ENCODE measurements at regions not wholly inside any gene's neighbourhood (a gene's known extent, or its start where the extent isn't known, plus 50 kb on each side); places are given as distances from the start of the nearest gene placed in this dataset.

DNA sequence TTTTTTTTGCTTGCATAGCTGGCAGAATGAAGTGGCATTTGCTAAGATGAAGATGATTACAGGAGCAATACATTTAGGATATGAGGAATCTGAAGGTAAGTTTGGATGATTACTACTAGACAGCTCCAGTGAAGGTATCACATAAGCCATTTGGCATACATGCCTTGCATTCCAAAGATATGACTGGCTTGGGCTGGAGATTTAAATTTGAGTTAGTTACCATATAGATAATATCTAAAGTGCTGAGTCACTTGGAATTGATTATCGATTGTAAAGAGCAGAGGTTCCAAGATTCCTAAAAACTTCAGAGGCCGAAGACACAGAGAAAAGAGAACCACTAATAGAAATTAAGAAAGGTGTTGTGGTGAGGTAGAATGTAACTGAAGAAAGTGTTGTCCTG is 1026.4 kb downstream of the DSC3 start (continued):
- TF ChIP-seq, protein P1, sequence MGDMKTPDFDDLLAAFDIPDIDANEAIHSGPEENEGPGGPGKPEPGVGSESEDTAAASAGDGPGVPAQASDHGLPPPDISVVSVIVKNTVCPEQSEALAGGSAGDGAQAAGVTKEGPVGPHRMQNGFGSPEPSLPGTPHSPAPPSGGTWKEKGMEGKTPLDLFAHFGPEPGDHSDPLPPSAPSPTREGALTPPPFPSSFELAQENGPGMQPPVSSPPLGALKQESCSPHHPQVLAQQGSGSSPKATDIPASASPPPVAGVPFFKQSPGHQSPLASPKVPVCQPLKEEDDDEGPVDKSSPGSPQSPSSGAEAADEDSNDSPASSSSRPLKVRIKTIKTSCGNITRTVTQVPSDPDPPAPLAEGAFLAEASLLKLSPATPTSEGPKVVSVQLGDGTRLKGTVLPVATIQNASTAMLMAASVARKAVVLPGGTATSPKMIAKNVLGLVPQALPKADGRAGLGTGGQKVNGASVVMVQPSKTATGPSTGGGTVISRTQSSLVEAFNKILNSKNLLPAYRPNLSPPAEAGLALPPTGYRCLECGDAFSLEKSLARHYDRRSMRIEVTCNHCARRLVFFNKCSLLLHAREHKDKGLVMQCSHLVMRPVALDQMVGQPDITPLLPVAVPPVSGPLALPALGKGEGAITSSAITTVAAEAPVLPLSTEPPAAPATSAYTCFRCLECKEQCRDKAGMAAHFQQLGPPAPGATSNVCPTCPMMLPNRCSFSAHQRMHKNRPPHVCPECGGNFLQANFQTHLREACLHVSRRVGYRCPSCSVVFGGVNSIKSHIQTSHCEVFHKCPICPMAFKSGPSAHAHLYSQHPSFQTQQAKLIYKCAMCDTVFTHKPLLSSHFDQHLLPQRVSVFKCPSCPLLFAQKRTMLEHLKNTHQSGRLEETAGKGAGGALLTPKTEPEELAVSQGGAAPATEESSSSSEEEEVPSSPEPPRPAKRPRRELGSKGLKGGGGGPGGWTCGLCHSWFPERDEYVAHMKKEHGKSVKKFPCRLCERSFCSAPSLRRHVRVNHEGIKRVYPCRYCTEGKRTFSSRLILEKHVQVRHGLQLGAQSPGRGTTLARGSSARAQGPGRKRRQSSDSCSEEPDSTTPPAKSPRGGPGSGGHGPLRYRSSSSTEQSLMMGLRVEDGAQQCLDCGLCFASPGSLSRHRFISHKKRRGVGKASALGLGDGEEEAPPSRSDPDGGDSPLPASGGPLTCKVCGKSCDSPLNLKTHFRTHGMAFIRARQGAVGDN (IDR thresholded peaks at IDR 0.05) = no peak

DNA sequence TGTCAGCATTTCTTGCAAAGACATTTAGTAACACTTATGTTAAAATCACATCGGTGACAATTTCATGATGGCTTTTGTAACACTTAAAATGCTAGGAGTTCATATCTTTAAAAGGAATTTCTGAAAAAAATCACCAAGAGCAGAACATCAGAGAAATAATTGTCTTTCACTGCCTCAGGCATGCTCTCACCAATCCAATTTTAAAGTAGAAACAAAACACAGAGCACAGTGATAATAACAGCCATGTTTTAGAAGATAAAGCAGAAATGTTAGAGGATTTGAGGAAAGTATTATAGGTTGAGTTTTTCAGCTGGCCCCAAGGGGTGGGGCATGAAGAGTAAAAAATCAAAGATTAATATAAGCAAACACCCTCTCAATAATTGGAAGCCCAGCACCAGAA is 1037.6 kb downstream of the DSC3 start:
- in situ Hi-C loops (cut with MboI) (no loop called here), intact Hi-C loops (cut with micrococcal nuclease; ENCODE audit: unreplicated experiment) (no loop called here)
- ATAC-seq = no peak
- Histone ChIP-seq H3K79me2 (ENCODE audit: control insufficient read depth, insufficient read depth, low read length) (no peaks in the 10 kb centered on the region), H3K27me3 (replicated peaks in 1 of 2; ENCODE audit: control insufficient read depth in 2 of 2, insufficient read depth in 2 of 2, low read length in 1 of 2) (no peaks in the 10 kb centered on the region), H4K20me1 (ENCODE audit: control insufficient read depth, insufficient read depth) (no peaks in the 10 kb centered on the region), H3K4me3 (no peak overlapping the region), H3K9me3 (replicated peaks; ENCODE audit: control insufficient read depth, insufficient read depth, low read length) (no peaks in the 10 kb centered on the region), H3K4me2 (ENCODE audit: control insufficient read depth, insufficient read depth) (no peak overlapping the region), H2AFZ (ENCODE audit: control insufficient read depth, low read depth, low read length) (no peak overlapping the region), H3K27ac (ENCODE audit: control insufficient read depth, insufficient read depth) (no peak overlapping the region), H3K4me1 (ENCODE audit: control insufficient read depth, insufficient read depth, low read length) (no peaks in the 10 kb centered on the region), H3K9ac (ENCODE audit: control insufficient read depth, insufficient read depth, low read length) (no peak overlapping the region), H3K36me3 (ENCODE audit: control insufficient read depth in 2 of 2, insufficient read depth in 2 of 2, low read length in 1 of 2) (no peaks in the 10 kb centered on the region)
- POLR2A ChIA-PET = no interaction called here
- CTCF ChIA-PET = no interaction called here
- 42% methylated on average over 1 of the region's 1 CpG for WGBS (ENCODE audit: insufficient coverage, insufficient replicate concordance, low lambda C conversion rate, missing lambda C conversion rate)
- RAD21 ChIA-PET (ENCODE audit: unreplicated experiment) = no interaction called here
- no peak for DNase-seq (ENCODE audit: low read depth, low spot score)
- SMC1A ChIA-PET (ENCODE audit: uncharacterized antibody, unreplicated experiment) = interaction anchor here (0.8 kb wide), 1 partner anchor 119 kb away, joined by 3 read pairs; no protein-coding TSS in a partner anchor
- no TSS peak for BruUV-seq (replicated peaks)
- no peak for TF ChIP-seq CBX5 (IDR thresholded peaks at IDR 0.05; ENCODE audit: low read depth)
- TF ChIP-seq, protein P2, sequence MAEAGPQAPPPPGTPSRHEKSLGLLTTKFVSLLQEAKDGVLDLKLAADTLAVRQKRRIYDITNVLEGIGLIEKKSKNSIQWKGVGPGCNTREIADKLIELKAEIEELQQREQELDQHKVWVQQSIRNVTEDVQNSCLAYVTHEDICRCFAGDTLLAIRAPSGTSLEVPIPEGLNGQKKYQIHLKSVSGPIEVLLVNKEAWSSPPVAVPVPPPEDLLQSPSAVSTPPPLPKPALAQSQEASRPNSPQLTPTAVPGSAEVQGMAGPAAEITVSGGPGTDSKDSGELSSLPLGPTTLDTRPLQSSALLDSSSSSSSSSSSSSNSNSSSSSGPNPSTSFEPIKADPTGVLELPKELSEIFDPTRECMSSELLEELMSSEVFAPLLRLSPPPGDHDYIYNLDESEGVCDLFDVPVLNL (IDR thresholded peaks at IDR 0.05; ENCODE audit: low read depth, low read length) = no peak
- TF ChIP-seq ATF7 (IDR thresholded peaks at IDR 0.05; ENCODE audit: low read depth) = no peak
- TF ChIP-seq NFYB (IDR thresholded peaks at IDR 0.05; ENCODE audit: insufficient read depth, low read depth, low read length) = no peak
- no peak for TF ChIP-seq CHD1 (IDR thresholded peaks at IDR 0.05; ENCODE audit: low read depth, low read length)
- no peak for FAIRE-seq
